ENCODE measurements at regions not wholly inside any gene's neighbourhood (a gene's known extent, or its start where the extent isn't known, plus 50 kb on each side); places are given as distances from the start of the nearest gene placed in this dataset.

DNA sequence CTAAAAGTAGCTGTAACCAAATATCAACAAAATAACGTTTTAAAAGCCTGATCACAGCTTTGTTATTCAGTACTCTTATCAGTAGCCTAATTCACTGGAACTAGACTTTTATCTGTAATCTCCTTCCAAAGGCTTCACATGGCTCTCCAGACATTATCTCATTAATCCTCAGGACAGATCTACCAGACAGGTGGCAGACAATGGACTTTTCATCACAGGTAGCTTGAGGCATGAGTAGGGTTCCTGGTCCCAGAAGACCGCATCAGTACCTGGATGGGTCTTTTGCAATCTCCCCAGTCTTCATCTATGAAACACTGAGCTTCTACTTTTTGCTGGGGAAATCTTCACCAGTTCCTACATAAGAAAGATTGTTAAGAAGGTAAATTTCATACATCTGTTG, 132.2 kb upstream of the FOXD3 start:
- no peak overlapping the region for H3K27ac ChIP-seq (ENCODE audit: low read depth, low read length, poor library complexity, severe bottlenecking)
- no peak overlapping the region for H3K4me3 ChIP-seq (ENCODE audit: low read depth, low read length, poor library complexity, severe bottlenecking)
- H3K36me3 ChIP-seq (ENCODE audit: insufficient read depth, low read length, poor library complexity, severe bottlenecking): no peaks in the 10 kb centered on the region
- ChIA-PET POLR2A (ENCODE audit: low non-redundant PET) (no interaction called here), CTCF (no interaction called here)
- no peaks in the 10 kb centered on the region for H3K27me3 ChIP-seq (replicated peaks; ENCODE audit: insufficient read depth, low read depth, low read length, poor library complexity)
- DNase-seq (ENCODE audit: low spot score): no peak
- intact Hi-C loops (cut with micrococcal nuclease; ENCODE audit: unreplicated experiment): no loop called here
- no peaks in the 10 kb centered on the region for H3K9me3 ChIP-seq (ENCODE audit: low read depth, low read length, poor library complexity, severe bottlenecking)
- no peak for TF ChIP-seq EZH2 (IDR thresholded peaks at IDR 0.05; ENCODE audit: borderline replicate concordance, low read depth, low read length, poor library complexity, severe bottlenecking)
- TF ChIP-seq, protein P1, sequence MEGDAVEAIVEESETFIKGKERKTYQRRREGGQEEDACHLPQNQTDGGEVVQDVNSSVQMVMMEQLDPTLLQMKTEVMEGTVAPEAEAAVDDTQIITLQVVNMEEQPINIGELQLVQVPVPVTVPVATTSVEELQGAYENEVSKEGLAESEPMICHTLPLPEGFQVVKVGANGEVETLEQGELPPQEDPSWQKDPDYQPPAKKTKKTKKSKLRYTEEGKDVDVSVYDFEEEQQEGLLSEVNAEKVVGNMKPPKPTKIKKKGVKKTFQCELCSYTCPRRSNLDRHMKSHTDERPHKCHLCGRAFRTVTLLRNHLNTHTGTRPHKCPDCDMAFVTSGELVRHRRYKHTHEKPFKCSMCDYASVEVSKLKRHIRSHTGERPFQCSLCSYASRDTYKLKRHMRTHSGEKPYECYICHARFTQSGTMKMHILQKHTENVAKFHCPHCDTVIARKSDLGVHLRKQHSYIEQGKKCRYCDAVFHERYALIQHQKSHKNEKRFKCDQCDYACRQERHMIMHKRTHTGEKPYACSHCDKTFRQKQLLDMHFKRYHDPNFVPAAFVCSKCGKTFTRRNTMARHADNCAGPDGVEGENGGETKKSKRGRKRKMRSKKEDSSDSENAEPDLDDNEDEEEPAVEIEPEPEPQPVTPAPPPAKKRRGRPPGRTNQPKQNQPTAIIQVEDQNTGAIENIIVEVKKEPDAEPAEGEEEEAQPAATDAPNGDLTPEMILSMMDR (conservative IDR thresholded peaks at IDR 0.05; ENCODE audit: low read depth, low read length): no peak
- no peaks in the 10 kb centered on the region for H3K4me1 ChIP-seq (ENCODE audit: insufficient read depth, low read length, poor library complexity, severe bottlenecking)
- BruUV-seq (replicated peaks): no TSS peak

DNA sequence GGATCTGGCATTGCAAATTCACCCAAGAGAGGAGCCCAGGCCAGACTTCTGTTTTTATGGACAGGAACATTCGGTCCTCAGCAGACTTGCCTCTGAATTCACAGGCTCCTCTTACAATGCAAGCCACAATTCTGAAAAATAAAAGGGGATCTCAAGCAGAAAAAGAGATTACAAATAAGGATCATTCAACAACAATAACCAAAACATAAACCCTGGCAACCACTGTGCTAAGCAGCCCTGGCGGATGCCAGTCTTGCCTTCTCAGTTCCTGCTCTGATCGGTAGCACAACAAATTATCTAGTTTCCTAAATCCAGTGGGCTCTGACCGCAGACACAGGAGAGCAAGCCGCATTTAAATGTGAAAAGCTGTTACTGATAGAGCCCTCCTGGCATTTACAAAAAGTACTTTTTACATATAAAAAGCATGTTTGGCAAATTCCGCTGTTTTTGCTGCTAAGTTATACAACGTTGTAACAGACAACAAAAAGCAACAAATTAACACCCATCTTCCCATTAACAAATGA, 123.4 kb upstream of the FOXD3 start:
- intact Hi-C loops (cut with micrococcal nuclease; ENCODE audit: unreplicated experiment): no loop called here
- Histone ChIP-seq H3K4me3 (ENCODE audit: low read depth, low read length, poor library complexity, severe bottlenecking) (no peak overlapping the region), H3K36me3 (ENCODE audit: insufficient read depth, low read length, poor library complexity, severe bottlenecking) (no peaks in the 10 kb centered on the region), H3K9me3 (ENCODE audit: low read depth, low read length, poor library complexity, severe bottlenecking) (no peaks in the 10 kb centered on the region), H3K27me3 (replicated peaks; ENCODE audit: insufficient read depth, low read depth, low read length, poor library complexity) (no peaks in the 10 kb centered on the region), H3K4me1 (ENCODE audit: insufficient read depth, low read length, poor library complexity, severe bottlenecking) (peaks cover 7% of the 10 kb centered on the region), H3K27ac (ENCODE audit: low read depth, low read length, poor library complexity, severe bottlenecking) (no peak overlapping the region)
- ChIA-PET CTCF (no interaction called here), POLR2A (ENCODE audit: low non-redundant PET) (no interaction called here)
- BruUV-seq (replicated peaks): no TSS peak
- peak; percentile 39 for DNase-seq (ENCODE audit: low spot score)
- no peak for TF ChIP-seq EZH2 (IDR thresholded peaks at IDR 0.05; ENCODE audit: borderline replicate concordance, low read depth, low read length, poor library complexity, severe bottlenecking)
- TF ChIP-seq, protein P1 (conservative IDR thresholded peaks at IDR 0.05; ENCODE audit: low read depth, low read length): no peak

DNA sequence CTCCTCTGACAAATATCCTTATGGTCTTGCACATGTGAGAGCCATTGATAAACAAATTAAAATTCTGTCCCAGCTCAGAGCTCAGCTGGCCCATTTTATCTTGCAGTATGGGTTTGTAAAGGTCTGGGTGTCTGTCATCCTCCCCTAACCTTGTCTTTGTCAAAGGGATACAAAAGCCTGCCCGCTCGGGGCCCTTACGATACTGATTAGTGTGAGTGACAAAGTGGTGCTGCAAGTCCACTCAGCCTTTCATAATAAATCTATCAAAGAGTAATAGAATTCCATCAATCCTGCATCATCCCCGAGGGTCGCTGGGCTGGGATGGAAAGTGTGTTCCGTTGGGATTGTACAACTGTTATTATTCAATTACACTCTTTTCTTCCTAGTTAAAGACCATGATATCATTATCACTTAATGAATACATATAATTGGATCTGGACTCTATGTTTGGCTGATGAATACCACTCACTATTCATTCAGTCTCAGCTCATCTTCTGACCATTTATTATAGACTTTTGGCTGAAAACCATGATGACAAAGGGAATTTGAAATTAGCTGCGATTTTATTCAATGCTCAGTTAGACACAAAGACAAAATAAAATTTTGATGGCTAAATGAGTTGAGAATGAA, 122.5 kb upstream of the FOXD3 start:
- H3K9me3 ChIP-seq (ENCODE audit: low read depth, low read length, poor library complexity, severe bottlenecking): no peaks in the 10 kb centered on the region
- H3K27ac ChIP-seq (ENCODE audit: low read depth, low read length, poor library complexity, severe bottlenecking): no peak overlapping the region
- intact Hi-C loops (cut with micrococcal nuclease; ENCODE audit: unreplicated experiment): loop anchor here (10.0 kb wide), 1 partner anchor 245 kb away; no protein-coding TSS in a partner anchor
- CTCF ChIA-PET: no interaction called here
- DNase-seq (ENCODE audit: low spot score): no peak
- H3K27me3 ChIP-seq (replicated peaks; ENCODE audit: insufficient read depth, low read depth, low read length, poor library complexity): no peaks in the 10 kb centered on the region
- no peaks in the 10 kb centered on the region for H3K36me3 ChIP-seq (ENCODE audit: insufficient read depth, low read length, poor library complexity, severe bottlenecking)
- TF ChIP-seq, protein P1 (conservative IDR thresholded peaks at IDR 0.05; ENCODE audit: low read depth, low read length): no peak
- no peak for TF ChIP-seq EZH2 (IDR thresholded peaks at IDR 0.05; ENCODE audit: borderline replicate concordance, low read depth, low read length, poor library complexity, severe bottlenecking)
- POLR2A ChIA-PET (ENCODE audit: low non-redundant PET): no interaction called here
- BruUV-seq (replicated peaks): no TSS peak
- peaks cover 7% of the 10 kb centered on the region for H3K4me1 ChIP-seq (ENCODE audit: insufficient read depth, low read length, poor library complexity, severe bottlenecking)
- no peak overlapping the region for H3K4me3 ChIP-seq (ENCODE audit: low read depth, low read length, poor library complexity, severe bottlenecking)

All from A673 (cell line).